Panc1 (cell line): ENCODE measurements at regions not wholly inside any gene's neighbourhood (a gene's known extent, or its start where the extent isn't known, plus 50 kb on each side); places are given as distances from the start of the nearest gene placed in this dataset.

Experiments
- ATAC-seq: fragments of 200-7000 bp; cut with Tn5 transposase; 2 replicates; pipeline ENCODE4 v1.9.1; 2020; ENCODE audit warnings: mild to moderate bottlenecking, moderate library complexity
- BruUV-seq: library from RNA; stranded (reverse); fragments of 400-500 nt; replicated peaks from 2 replicates; lab custom pipeline; 2021; lab: Mats Ljungman, UMichigan
- CTCF ChIA-PET: fragments of 300-600 bp; sonication (Branson Sonifier 250); formaldehyde crosslinking; loops from one replicate; lab custom pipeline; 2022; ENCODE audit warnings: antibody characterized with exemption; lab: Charles Lee
- POLR2A ChIA-PET: fragments of 300-600 bp; sonication (Branson Sonifier 250); formaldehyde crosslinking; loops from one replicate; lab custom pipeline; 2022; ENCODE audit warnings: antibody characterized with exemption; lab: Charles Lee
- DNase-seq: peaks from one replicate; pipeline ENCODE4 v3.0.0-alpha.2; 2010; ENCODE audit warnings: low read depth, low spot score
- H3K27ac ChIP-seq: 2 replicates; pipeline ENCODE4 v1.5.1; 2011; ENCODE audit warnings: mild to moderate bottlenecking, low read length, inconsistent platforms
- H3K27me3 ChIP-seq: fragments of 200-500 bp; sonication (Bioruptor generic); 2 replicates; pipeline ENCODE4 v1.6.0; 2014; ENCODE audit warnings: low read length, inconsistent platforms; ENCODE audit not compliant: control insufficient read depth, insufficient read depth
- H3K36me3 ChIP-seq: fragments of 200-500 bp; sonication (Bioruptor generic); 2 replicates; pipeline ENCODE4 v1.5.1; 2014; ENCODE audit warnings: inconsistent platforms, mild to moderate bottlenecking, low read length, moderate library complexity; ENCODE audit not compliant: control insufficient read depth, insufficient read depth
- H3K4me1 ChIP-seq: 2 replicates; pipeline ENCODE4 v1.5.1; 2011; ENCODE audit warnings: inconsistent platforms, mild to moderate bottlenecking, low read length, moderate library complexity; ENCODE audit not compliant: control insufficient read depth, insufficient read depth
- H3K4me3 ChIP-seq, 2 experiments: 2 replicates each; pipeline ENCODE4 v1.5.1; 2011 to 2012; ENCODE audit warnings: low read depth in 2 of 2, low read length in 2 of 2, mild to moderate bottlenecking in 2 of 2, inconsistent platforms in 1 of 2, moderate library complexity in 1 of 2
- H3K9me3 ChIP-seq: fragments of 200-500 bp; sonication (Bioruptor generic); 2 replicates; pipeline ENCODE4 v1.5.1; 2014; ENCODE audit warnings: low read depth, mild to moderate bottlenecking, inconsistent platforms, low read length, moderate library complexity; ENCODE audit not compliant: control insufficient read depth, insufficient read depth
- CTCF ChIP-seq: fragments of 450-650 bp; IDR thresholded peaks from 2 replicates; pipeline ENCODE4 v1.5.1; 2017; ENCODE audit warnings: mild to moderate bottlenecking
- POLR2AphosphoS5 ChIP-seq: IDR thresholded peaks from 2 replicates; pipeline ENCODE4 v1.6.1; 2012; ENCODE audit warnings: mild to moderate bottlenecking, low read depth, low read length, moderate library complexity
- SIN3A ChIP-seq: IDR thresholded peaks from 2 replicates; pipeline ENCODE4 v1.6.1; 2012; ENCODE audit warnings: low read depth, mild to moderate bottlenecking, low read length, moderate library complexity, borderline replicate concordance; ENCODE audit not compliant: insufficient read depth
- TCF7L2 ChIP-seq: IDR thresholded peaks from 2 replicates; pipeline ENCODE4 v1.6.1; 2011; ENCODE audit warnings: mild to moderate bottlenecking, low read depth, low read length, inconsistent platforms
- in situ Hi-C: cut with HindIII; loops from 2 replicates; pipeline ENCODE4 v1.10.0; 2016; ENCODE audit warnings: low sequenced_read_pairs, low pct_unique_long_range_greater_than_20kb
- intact Hi-C: fragments of 100-400 bp; cut with micrococcal nuclease; formaldehyde crosslinking; loops from one replicate; pipeline ENCODE4 v1.10.0; 2022; ENCODE audit not compliant: unreplicated experiment
- TF ChIP-seq, protein P1 (sequence below), 2 experiments: IDR thresholded peaks; 2 replicates each; pipeline ENCODE4 v1.6.1; 2011 to 2012; ENCODE audit warnings: low read depth in 2 of 2, control low read depth in 1 of 2, low read length in 1 of 2, mild to moderate bottlenecking in 1 of 2, moderate library complexity in 1 of 2; ENCODE audit not compliant: insufficient read depth in 1 of 2

DNA sequence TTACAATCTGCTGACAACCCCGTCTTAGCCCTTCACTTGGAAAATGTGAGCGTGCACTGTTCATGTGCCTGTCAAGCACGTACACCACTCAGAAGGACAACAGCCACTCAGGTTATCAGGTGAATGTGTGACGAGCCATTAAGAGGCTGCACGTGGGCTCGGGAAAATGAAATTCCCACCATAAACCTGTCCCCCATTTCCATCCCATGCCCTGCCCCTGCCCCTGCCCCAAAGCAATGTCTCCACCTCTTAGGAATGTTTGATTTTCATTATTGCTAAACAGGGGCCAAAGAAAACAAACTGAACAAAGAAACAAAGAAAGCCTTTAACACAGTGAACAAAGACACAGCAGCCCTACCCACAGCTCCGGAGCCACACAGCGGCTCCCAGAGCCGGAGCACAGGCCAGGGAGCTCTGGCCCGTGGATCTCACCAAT lies 90.5 kb downstream of the TMEM18 start (continued):
- no peak for TF ChIP-seq POLR2AphosphoS5

DNA sequence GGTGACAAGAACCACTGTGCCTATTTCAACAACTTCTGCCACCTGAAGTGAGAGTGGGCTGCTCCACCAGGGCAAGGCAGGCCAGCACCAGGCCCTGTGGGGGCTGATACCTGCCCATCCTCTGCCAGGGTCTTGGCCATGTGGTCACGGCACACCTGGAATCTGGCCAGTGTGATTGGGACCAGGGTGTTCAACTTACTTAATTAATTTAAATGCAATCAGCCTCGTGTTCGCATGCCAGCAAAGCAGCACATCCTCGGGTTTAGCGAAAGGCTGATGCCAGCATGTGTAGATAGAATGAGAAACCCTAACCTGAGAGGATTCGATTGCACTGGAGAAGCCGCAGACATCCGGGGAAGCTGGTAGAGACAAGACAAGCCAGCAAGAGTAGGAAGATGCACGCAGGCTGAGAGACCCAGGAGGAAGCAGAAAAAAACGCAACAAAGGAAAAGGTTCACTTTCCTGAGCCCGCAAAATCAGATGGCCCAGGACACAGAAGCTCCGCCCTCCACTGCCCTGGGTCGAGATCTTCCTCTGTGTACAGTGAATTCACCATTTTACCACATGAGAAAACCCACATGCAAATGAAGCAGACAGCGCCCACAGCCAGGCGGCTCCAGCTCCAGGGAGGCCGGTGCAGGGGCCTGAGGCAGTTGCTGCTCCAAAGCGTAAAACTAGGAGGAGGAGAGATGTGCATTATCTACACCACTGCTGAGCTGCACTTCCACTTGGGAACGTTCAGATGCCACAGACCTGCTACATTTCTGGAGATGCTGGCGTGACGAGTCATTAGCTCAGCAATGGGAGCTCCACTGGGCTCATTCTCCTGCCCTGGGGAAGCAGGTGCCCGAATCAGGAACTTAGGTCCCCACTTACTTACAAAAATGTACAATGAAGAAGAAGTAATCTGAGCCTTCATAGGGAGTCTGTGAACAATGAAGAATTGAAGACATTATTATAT lies 92.1 kb downstream of the TMEM18 start:
- BruUV-seq: no TSS peak
- H3K4me1 ChIP-seq: no peaks in the 10 kb centered on the region
- ATAC-seq: no peak
- H3K4me3 ChIP-seq: no peak overlapping the region
- intact Hi-C loops: no loop called here
- H3K27me3 ChIP-seq: no peaks in the 10 kb centered on the region; the same call in 1 of the 2 replicates
- ChIA-PET CTCF (no interaction called here), POLR2A (no interaction called here)
- no peak for TF ChIP-seq CTCF
- TF ChIP-seq TCF7L2: no peak
- TF ChIP-seq, protein P1, sequence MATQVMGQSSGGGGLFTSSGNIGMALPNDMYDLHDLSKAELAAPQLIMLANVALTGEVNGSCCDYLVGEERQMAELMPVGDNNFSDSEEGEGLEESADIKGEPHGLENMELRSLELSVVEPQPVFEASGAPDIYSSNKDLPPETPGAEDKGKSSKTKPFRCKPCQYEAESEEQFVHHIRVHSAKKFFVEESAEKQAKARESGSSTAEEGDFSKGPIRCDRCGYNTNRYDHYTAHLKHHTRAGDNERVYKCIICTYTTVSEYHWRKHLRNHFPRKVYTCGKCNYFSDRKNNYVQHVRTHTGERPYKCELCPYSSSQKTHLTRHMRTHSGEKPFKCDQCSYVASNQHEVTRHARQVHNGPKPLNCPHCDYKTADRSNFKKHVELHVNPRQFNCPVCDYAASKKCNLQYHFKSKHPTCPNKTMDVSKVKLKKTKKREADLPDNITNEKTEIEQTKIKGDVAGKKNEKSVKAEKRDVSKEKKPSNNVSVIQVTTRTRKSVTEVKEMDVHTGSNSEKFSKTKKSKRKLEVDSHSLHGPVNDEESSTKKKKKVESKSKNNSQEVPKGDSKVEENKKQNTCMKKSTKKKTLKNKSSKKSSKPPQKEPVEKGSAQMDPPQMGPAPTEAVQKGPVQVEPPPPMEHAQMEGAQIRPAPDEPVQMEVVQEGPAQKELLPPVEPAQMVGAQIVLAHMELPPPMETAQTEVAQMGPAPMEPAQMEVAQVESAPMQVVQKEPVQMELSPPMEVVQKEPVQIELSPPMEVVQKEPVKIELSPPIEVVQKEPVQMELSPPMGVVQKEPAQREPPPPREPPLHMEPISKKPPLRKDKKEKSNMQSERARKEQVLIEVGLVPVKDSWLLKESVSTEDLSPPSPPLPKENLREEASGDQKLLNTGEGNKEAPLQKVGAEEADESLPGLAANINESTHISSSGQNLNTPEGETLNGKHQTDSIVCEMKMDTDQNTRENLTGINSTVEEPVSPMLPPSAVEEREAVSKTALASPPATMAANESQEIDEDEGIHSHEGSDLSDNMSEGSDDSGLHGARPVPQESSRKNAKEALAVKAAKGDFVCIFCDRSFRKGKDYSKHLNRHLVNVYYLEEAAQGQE (IDR thresholded peaks at IDR 0.05; ENCODE audit: insufficient read depth in 1 of 2, low read depth in 2 of 2, low read length in 1 of 2): no peak
- TF ChIP-seq POLR2AphosphoS5: no peak
- TF ChIP-seq SIN3A: no peak
- in situ Hi-C loops: no loop called here
- no peak for DNase-seq
- no peak overlapping the region for H3K27ac ChIP-seq
- no peaks in the 10 kb centered on the region for H3K36me3 ChIP-seq
- H3K9me3 ChIP-seq: no peaks in the 10 kb centered on the region

- ATAC-seq (no peak), DNase-seq (no peak)
- no TSS peak for BruUV-seq
- intact Hi-C loops (no loop called here), in situ Hi-C loops (no loop called here)
- TF ChIP-seq SIN3A (no peak), POLR2AphosphoS5 (no peak), TCF7L2 (no peak), CTCF (no peak)
- TF ChIP-seq, protein P1 (IDR thresholded peaks at IDR 0.05; ENCODE audit: insufficient read depth in 1 of 2, low read depth in 2 of 2, low read length in 1 of 2): no peak
- Histone ChIP-seq H3K4me3 (no peak overlapping the region), H3K27me3 (no peaks in the 10 kb centered on the region; the same call in 1 of the 2 replicates), H3K9me3 (no peaks in the 10 kb centered on the region), H3K27ac (no peak overlapping the region), H3K36me3 (no peaks in the 10 kb centered on the region), H3K4me1 (no peaks in the 10 kb centered on the region)
- CTCF ChIA-PET: no interaction called here
- POLR2A ChIA-PET: interaction anchor here (0.6 kb wide), 1 partner anchor 336 kb away, joined by 5 read pairs; no protein-coding TSS in a partner anchor
Observed at GRCh38 chr2:583666-584065, 93.5 kb downstream of the TMEM18 start.
